Ovary (tissue), 3 donors: ENCODE measurements at regions not wholly inside any gene's neighbourhood (a gene's known extent, or its start where the extent isn't known, plus 50 kb on each side); places are given as distances from the start of the nearest gene placed in this dataset.

ENCODE experiments used
- EP300 ChIP-seq: sonication (generic); formaldehyde crosslinking; IDR thresholded peaks from one replicate; pipeline ENCODE4 v1.6.1; 2017; ENCODE audit warnings: antibody characterized with exemption
- POLR2A ChIP-seq: fragments of 450-650 bp; IDR thresholded peaks from one replicate; pipeline ENCODE4 v1.6.1; 2017; ENCODE audit warnings: antibody characterized with exemption, mild to moderate bottlenecking, moderate library complexity
- TF ChIP-seq, protein P1 (sequence below), 3 donors: fragments of 450-650 bp in 2 of 3; fragments of 200-600 bp in 1 of 3; IDR thresholded peaks; one replicate each; pipeline versions ENCODE4 v1.5.1 to v1.8.0; 2016 to 2022; ENCODE audit warnings: antibody characterized with exemption in 3 of 3, mild to moderate bottlenecking in 1 of 3
- donor health status: DM: no; HTN: no; CAD: no.

DNA sequence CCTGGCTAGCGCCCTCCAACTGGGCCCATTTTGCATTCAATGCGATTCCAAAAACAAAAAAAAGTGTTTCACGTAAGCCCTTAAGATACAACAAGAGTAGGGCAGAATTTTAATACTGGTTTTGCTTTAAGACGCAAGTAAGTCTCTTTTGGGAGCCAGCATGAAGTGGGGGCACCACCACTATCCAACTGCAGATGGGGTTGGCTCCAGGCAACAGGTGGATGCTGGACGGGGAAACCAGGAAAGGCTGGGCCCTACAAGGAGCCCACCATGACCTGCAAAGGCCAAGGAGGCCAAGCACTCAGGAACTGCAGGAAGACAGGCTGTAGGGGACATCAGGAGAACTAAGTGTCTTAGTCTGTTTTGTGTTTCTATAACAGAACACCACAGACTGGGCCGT, 86.5 kb upstream of the INSIG1 start:
- TF ChIP-seq POLR2A (no peak), EP300 (no peak)
- TF ChIP-seq, protein P1, sequence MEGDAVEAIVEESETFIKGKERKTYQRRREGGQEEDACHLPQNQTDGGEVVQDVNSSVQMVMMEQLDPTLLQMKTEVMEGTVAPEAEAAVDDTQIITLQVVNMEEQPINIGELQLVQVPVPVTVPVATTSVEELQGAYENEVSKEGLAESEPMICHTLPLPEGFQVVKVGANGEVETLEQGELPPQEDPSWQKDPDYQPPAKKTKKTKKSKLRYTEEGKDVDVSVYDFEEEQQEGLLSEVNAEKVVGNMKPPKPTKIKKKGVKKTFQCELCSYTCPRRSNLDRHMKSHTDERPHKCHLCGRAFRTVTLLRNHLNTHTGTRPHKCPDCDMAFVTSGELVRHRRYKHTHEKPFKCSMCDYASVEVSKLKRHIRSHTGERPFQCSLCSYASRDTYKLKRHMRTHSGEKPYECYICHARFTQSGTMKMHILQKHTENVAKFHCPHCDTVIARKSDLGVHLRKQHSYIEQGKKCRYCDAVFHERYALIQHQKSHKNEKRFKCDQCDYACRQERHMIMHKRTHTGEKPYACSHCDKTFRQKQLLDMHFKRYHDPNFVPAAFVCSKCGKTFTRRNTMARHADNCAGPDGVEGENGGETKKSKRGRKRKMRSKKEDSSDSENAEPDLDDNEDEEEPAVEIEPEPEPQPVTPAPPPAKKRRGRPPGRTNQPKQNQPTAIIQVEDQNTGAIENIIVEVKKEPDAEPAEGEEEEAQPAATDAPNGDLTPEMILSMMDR (IDR thresholded peaks at IDR 0.05): no peak
